Smooth muscle cell (in vitro differentiated cells): ENCODE measurements at regions not wholly inside any gene's neighbourhood (a gene's known extent, or its start where the extent isn't known, plus 50 kb on each side); places are given as distances from the start of the nearest gene placed in this dataset.

ENCODE experiments used
- DNase-seq: peaks from one replicate; lab custom pipeline; 2025; ENCODE audit not compliant: unreplicated experiment; lab: John Stamatoyannopoulos, UW
- H2AFZ ChIP-seq: fragments of 200-600 bp; sonication (generic); 2 replicates; pipeline ENCODE4 v1.6.0; 2016; ENCODE audit warnings: antibody characterized with exemption, low read depth, mild to moderate bottlenecking
- H3F3A ChIP-seq: fragments of 200-600 bp; sonication (generic); 2 replicates; pipeline ENCODE4 v1.6.0; 2017; ENCODE audit warnings: antibody characterized with exemption, low read depth
- H3K27ac ChIP-seq: fragments of 200-600 bp; sonication (generic); 2 replicates; pipeline ENCODE4 v1.5.1; 2016; ENCODE audit warnings: low read depth, mild to moderate bottlenecking
- H3K27me3 ChIP-seq: fragments of 200-600 bp; sonication (generic); 2 replicates; pipeline ENCODE4 v1.6.1; 2016; ENCODE audit warnings: low read depth, mild to moderate bottlenecking
- H3K36me3 ChIP-seq: fragments of 200-600 bp; sonication (generic); 2 replicates; pipeline ENCODE4 v1.5.1; 2016; ENCODE audit warnings: low read depth
- H3K4me1 ChIP-seq: fragments of 200-600 bp; sonication (generic); 2 replicates; pipeline ENCODE4 v1.5.1; 2016; ENCODE audit warnings: low read depth
- H3K4me2 ChIP-seq: fragments of 200-600 bp; sonication (generic); 2 replicates; pipeline ENCODE4 v1.6.0; 2016; ENCODE audit warnings: mild to moderate bottlenecking
- H3K4me3 ChIP-seq: fragments of 200-600 bp; sonication (generic); 2 replicates; pipeline ENCODE4 v1.5.1; 2016; ENCODE audit warnings: mild to moderate bottlenecking
- H3K79me2 ChIP-seq: fragments of 200-600 bp; sonication (generic); 2 replicates; pipeline ENCODE4 v1.6.0; 2016; ENCODE audit warnings: low read depth, mild to moderate bottlenecking
- H3K9ac ChIP-seq: fragments of 200-600 bp; sonication (generic); 2 replicates; pipeline ENCODE4 v1.6.0; 2016; ENCODE audit warnings: low read depth
- H3K9me3 ChIP-seq: fragments of 200-600 bp; sonication (generic); replicated peaks from 2 replicates; pipeline ENCODE4 v1.5.1; 2016; ENCODE audit warnings: low read depth
- H4K20me1 ChIP-seq: fragments of 200-600 bp; sonication (generic); 2 replicates; pipeline ENCODE4 v1.6.0; 2016; ENCODE audit warnings: low read depth
- WGBS: methylation state at CpG from one replicate; pipeline ENCODE4 v1.1.7; 2016; ENCODE audit warnings: low lambda C conversion rate; 5-methylcytosine and 5-hydroxymethylcytosine counted together
- TF ChIP-seq, protein P1 (sequence below): fragments of 200-600 bp; sonication (generic); IDR thresholded peaks from 2 replicates; pipeline ENCODE4 v1.5.1; 2017; ENCODE audit warnings: borderline replicate concordance, mild to moderate bottlenecking, antibody characterized with exemption; ENCODE audit not compliant: insufficient read depth, poor library complexity, severe bottlenecking

DNA sequence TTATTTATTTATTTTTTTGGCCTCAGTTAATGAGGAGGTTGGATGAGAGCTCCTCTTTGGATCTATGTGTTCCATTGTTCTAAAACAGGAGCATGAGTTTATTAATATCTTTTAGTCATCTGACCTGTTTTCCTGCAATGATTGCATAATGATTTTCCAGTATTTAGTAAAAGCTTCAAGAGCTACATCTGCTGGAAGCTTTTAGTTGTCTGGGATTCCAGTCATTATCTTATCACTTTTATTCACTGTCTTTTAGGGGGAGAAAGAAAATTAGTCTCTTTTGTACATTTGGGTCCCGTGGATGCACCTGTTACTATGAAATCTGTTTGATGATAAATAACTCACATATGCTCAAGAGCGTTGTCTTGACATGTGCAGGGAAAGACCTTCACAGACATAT is 1270.0 kb downstream of the ROBO1 start:
- no peak for DNase-seq
- Histone ChIP-seq H3K9ac (no peak overlapping the region), H3K36me3 (no peaks in the 10 kb centered on the region), H3K9me3 (no peaks in the 10 kb centered on the region), H3K4me3 (no peak overlapping the region), H3K4me1 (no peaks in the 10 kb centered on the region), H3F3A (no peaks in the 10 kb centered on the region), H3K79me2 (no peaks in the 10 kb centered on the region), H3K27ac (no peak overlapping the region), H4K20me1 (no peaks in the 10 kb centered on the region), H3K27me3 (no peaks in the 10 kb centered on the region), H2AFZ (no peak overlapping the region), H3K4me2 (no peak overlapping the region)
- WGBS = 88% methylated on average over 2 of the region's 2 CpGs
- TF ChIP-seq, protein P1, sequence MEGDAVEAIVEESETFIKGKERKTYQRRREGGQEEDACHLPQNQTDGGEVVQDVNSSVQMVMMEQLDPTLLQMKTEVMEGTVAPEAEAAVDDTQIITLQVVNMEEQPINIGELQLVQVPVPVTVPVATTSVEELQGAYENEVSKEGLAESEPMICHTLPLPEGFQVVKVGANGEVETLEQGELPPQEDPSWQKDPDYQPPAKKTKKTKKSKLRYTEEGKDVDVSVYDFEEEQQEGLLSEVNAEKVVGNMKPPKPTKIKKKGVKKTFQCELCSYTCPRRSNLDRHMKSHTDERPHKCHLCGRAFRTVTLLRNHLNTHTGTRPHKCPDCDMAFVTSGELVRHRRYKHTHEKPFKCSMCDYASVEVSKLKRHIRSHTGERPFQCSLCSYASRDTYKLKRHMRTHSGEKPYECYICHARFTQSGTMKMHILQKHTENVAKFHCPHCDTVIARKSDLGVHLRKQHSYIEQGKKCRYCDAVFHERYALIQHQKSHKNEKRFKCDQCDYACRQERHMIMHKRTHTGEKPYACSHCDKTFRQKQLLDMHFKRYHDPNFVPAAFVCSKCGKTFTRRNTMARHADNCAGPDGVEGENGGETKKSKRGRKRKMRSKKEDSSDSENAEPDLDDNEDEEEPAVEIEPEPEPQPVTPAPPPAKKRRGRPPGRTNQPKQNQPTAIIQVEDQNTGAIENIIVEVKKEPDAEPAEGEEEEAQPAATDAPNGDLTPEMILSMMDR = no peak

DNA sequence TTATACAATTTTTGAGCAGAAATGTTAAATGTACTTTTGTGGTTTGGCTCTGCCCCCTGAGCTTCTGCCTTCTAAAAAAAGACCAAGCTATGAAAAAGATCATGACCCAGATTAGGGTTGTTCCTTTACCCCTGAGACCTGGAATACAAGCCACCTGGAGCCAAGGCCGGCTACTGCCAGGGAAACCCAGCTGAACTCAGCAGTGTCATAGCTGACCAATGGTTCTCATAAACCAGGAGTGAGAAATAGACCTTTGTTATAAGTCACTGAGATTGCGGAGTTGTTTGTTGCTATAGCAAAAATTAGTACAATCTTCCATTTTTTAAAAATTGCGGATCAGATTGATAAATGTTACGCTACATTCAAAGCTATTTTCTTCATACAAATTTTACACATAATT is 1261.7 kb downstream of the ROBO1 start:
- Histone ChIP-seq H3K9ac (no peak overlapping the region), H3K36me3 (no peaks in the 10 kb centered on the region), H3K9me3 (no peaks in the 10 kb centered on the region), H2AFZ (no peak overlapping the region), H3K4me3 (no peak overlapping the region), H3K4me1 (peaks cover 6% of the 10 kb centered on the region), H3K27ac (peak overlapping the region; percentile 66), H4K20me1 (no peaks in the 10 kb centered on the region), H3K4me2 (peak overlapping the region; percentile 55), H3F3A (no peaks in the 10 kb centered on the region), H3K27me3 (no peaks in the 10 kb centered on the region), H3K79me2 (no peaks in the 10 kb centered on the region)
- TF ChIP-seq, protein P1 = no peak
- DNase-seq = no peak
- WGBS = 59% methylated on average over 4 of the region's 4 CpGs

DNA sequence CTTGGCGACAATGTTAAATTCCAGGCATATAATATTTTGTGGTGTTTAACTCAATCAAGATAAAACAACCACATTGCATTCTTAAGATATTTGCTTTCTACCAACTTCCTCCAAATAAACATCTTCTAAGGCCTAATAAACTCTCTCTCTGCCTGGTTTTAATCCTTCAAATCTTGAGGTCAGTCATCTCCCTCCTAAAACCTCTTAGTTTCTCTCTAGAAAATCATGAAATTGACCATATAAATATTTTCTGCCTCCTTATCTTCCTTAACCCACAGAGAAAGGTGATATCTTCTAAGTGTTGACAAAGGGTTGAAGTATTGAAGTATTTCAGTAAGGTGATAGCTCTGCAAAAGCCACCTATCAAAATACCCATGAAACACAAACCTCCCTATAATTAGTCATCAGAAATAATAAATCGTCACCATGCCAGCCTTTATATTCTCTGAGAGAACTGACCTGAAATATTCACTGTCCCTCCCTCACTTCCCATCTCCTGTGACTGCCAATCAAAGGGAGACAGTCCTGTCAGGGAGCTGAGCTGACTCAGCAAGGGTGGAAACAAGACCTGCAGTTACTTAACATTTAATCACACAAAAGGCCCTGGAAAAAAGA is 1261.1 kb downstream of the ROBO1 start:
- DNase-seq = no peak
- Histone ChIP-seq H3K4me2 (peak overlapping the region; percentile 55), H3F3A (no peaks in the 10 kb centered on the region), H3K27me3 (no peaks in the 10 kb centered on the region), H4K20me1 (no peaks in the 10 kb centered on the region), H3K27ac (peak overlapping the region; percentile 66), H3K36me3 (no peaks in the 10 kb centered on the region), H3K4me3 (no peak overlapping the region), H2AFZ (no peak overlapping the region), H3K9me3 (no peaks in the 10 kb centered on the region), H3K9ac (no peak overlapping the region), H3K4me1 (peaks cover 6% of the 10 kb centered on the region), H3K79me2 (no peaks in the 10 kb centered on the region)
- 6% methylated on average over 2 of the region's 2 CpGs for WGBS
- TF ChIP-seq, protein P1 = no peak
